HCT116 (cell line): ENCODE measurements at regions not wholly inside any gene's neighbourhood (a gene's known extent, or its start where the extent isn't known, plus 50 kb on each side); places are given as distances from the start of the nearest gene placed in this dataset.

Experiments used
- ATAC-seq: fragments of 200-7000 bp; cut with Tn5 transposase; 2 replicates; pipeline ENCODE4 v1.9.1; 2020; ENCODE audit warnings: mild to moderate bottlenecking, moderate library complexity
- BruUV-seq: library from RNA; stranded (reverse); fragments of 400-500 nt; replicated peaks from 2 replicates; lab custom pipeline; 2021; lab: Mats Ljungman, UMichigan
- CTCF ChIA-PET: fragments of 300-600 bp; sonication (Branson Sonifier 250); formaldehyde crosslinking; loops from one replicate; lab custom pipeline; 2021; ENCODE audit warnings: antibody characterized with exemption; lab: Charles Lee
- POLR2A ChIA-PET: fragments of 300-600, 350-600 bp; sonication (Branson Sonifier 250); formaldehyde crosslinking; loops from one replicate; lab custom pipeline; 2021; ENCODE audit warnings: antibody characterized with exemption; lab: Charles Lee
- RAD21 ChIA-PET, 2 experiments: fragments of 300-600 bp; sonication (Branson Sonifier 250); formaldehyde crosslinking; loops; one replicate each; lab custom pipeline; 2023; ENCODE audit warnings: low total read pairs in 2 of 2; ENCODE audit not compliant: uncharacterized antibody in 2 of 2, unreplicated experiment in 2 of 2, low non-redundant PET in 1 of 2; lab: Charles Lee
- DNase-seq: peaks from one replicate; pipeline ENCODE4 v3.0.0-alpha.2; 2010; ENCODE audit warnings: low read depth, low spot score
- H2AFZ ChIP-seq: fragments of 200-600 bp; shearing (Covaris generic), sonication (generic); 2 replicates; pipeline ENCODE4 v1.6.1; 2017; ENCODE audit warnings: low read depth, mixed run types, mixed read lengths, antibody characterized with exemption, low read length; ENCODE audit not compliant: poor library complexity, severe bottlenecking
- H3K27ac ChIP-seq: 2 replicates; pipeline ENCODE4 v1.5.1; 2012; ENCODE audit warnings: low read depth, low read length
- H3K27me3 ChIP-seq: fragments of 200-600 bp; sonication (generic); 2 replicates; pipeline ENCODE4 v1.6.1; 2016; ENCODE audit warnings: mixed run types, low read length, mixed read lengths; ENCODE audit not compliant: insufficient read depth
- H3K36me3 ChIP-seq, 2 experiments: fragments of 200-500 bp in 1 of 2; fragments of 200-600 bp in 1 of 2; sonication (Bioruptor generic) in 1 of 2; sonication (generic) in 1 of 2; 2 replicates each; pipeline versions ENCODE4 v1.5.1 to v1.6.1; 2014 to 2016; ENCODE audit warnings: low read length in 2 of 2, inconsistent platforms in 1 of 2, mixed read lengths in 1 of 2, mixed run types in 1 of 2; ENCODE audit not compliant: insufficient read depth in 2 of 2, control insufficient read depth in 1 of 2
- H3K4me1 ChIP-seq, 2 experiments: fragments of 200-600 bp in 1 of 2; sonication (generic) in 1 of 2; 2 replicates each; pipeline versions ENCODE4 v1.5.1 to v1.6.1; 2012 to 2017; ENCODE audit warnings: low read length in 2 of 2, inconsistent platforms in 1 of 2, mild to moderate bottlenecking in 1 of 2, mixed read lengths in 1 of 2, mixed run types in 1 of 2, moderate library complexity in 1 of 2; ENCODE audit not compliant: insufficient read depth in 2 of 2, control insufficient read depth in 1 of 2
- H3K4me2 ChIP-seq: fragments of 200-600 bp; sonication (generic); 2 replicates; pipeline ENCODE4 v1.6.1; 2017; ENCODE audit warnings: mixed run types, low read length, mixed read lengths
- H3K4me3 ChIP-seq, 2 experiments: fragments of 200-600 bp in 1 of 2; sonication (generic) in 1 of 2; replicated peaks in 1 of 2; 2 replicates each; pipeline ENCODE4 v1.5.1; 2011 to 2016; ENCODE audit warnings: low read length in 2 of 2, control low read depth in 1 of 2, low read depth in 1 of 2, mild to moderate bottlenecking in 1 of 2, mixed read lengths in 1 of 2, mixed run types in 1 of 2
- H3K79me2 ChIP-seq: fragments of 200-600 bp; sonication (generic); 2 replicates; pipeline ENCODE4 v1.6.1; 2017; ENCODE audit warnings: mild to moderate bottlenecking, mixed run types, low read length, moderate library complexity, mixed read lengths; ENCODE audit not compliant: insufficient read depth
- H3K9ac ChIP-seq: fragments of 200-600 bp; sonication (generic); 2 replicates; pipeline ENCODE4 v1.6.1; 2016; ENCODE audit warnings: low read length, mixed read lengths
- H3K9me2 ChIP-seq: fragments of 200-600 bp; sonication (generic), shearing (Covaris generic); 2 replicates; pipeline ENCODE4 v1.6.1; 2017; ENCODE audit warnings: mixed run types, mild to moderate bottlenecking, moderate library complexity; ENCODE audit not compliant: insufficient read depth
- H3K9me3 ChIP-seq, 2 experiments: fragments of 200-500 bp in 1 of 2; fragments of 200-600 bp in 1 of 2; sonication (Bioruptor generic) in 1 of 2; sonication (generic) in 1 of 2; 2 replicates each; pipeline ENCODE4 v1.6.1; 2014 to 2017; ENCODE audit warnings: low read length in 2 of 2, mixed read lengths in 2 of 2, inconsistent platforms in 1 of 2, low read depth in 1 of 2, mild to moderate bottlenecking in 1 of 2, mixed run types in 1 of 2, moderate library complexity in 1 of 2; ENCODE audit not compliant: control insufficient read depth in 1 of 2, insufficient read depth in 1 of 2
- H4K20me1 ChIP-seq: fragments of 200-600 bp; sonication (generic), shearing (Covaris generic); 2 replicates; pipeline ENCODE4 v1.6.1; 2017; ENCODE audit warnings: mixed run types, mild to moderate bottlenecking, moderate library complexity; ENCODE audit not compliant: insufficient read depth
- ATF3 ChIP-seq: IDR thresholded peaks from 2 replicates; pipeline ENCODE4 v1.6.1; 2012
- EGR1 ChIP-seq: IDR thresholded peaks from 2 replicates; pipeline ENCODE4 v1.6.1; 2012; ENCODE audit warnings: low read depth
- ELF1 ChIP-seq: IDR thresholded peaks from 2 replicates; pipeline ENCODE4 v1.6.1; 2012; ENCODE audit warnings: low read depth, borderline replicate concordance
- EZH2phosphoT487 ChIP-seq: fragments of 200-600 bp; IDR thresholded peaks from 2 replicates; pipeline ENCODE4 v1.6.1; 2018; ENCODE audit warnings: antibody characterized with exemption, borderline replicate concordance
- JUND ChIP-seq: IDR thresholded peaks from 2 replicates; pipeline ENCODE4 v1.6.1; 2012
- POLR2A ChIP-seq: IDR thresholded peaks from 2 replicates; pipeline ENCODE4 v1.7.0; 2011; ENCODE audit warnings: borderline replicate concordance; ENCODE audit not compliant: insufficient read depth, insufficient read length; ENCODE audit errors: extremely low read depth
- RAD21 ChIP-seq: IDR thresholded peaks from 2 replicates; pipeline ENCODE4 v1.6.1; 2012; ENCODE audit warnings: low read depth, mild to moderate bottlenecking
- REST ChIP-seq: IDR thresholded peaks from 2 replicates; pipeline ENCODE4 v1.6.1; 2012; ENCODE audit warnings: low read depth
- TCF7L2 ChIP-seq: IDR thresholded peaks from 2 replicates; pipeline ENCODE4 v1.7.0; 2011; ENCODE audit warnings: borderline replicate concordance, inconsistent platforms; ENCODE audit not compliant: insufficient read depth, insufficient read length; ENCODE audit errors: extremely low read depth
- YY1 ChIP-seq: IDR thresholded peaks from 2 replicates; pipeline ENCODE4 v1.6.1; 2011; ENCODE audit warnings: low read length, low read depth, moderate library complexity, mild to moderate bottlenecking; ENCODE audit not compliant: insufficient replicate concordance; ENCODE audit errors: extremely low read depth
- ZBTB33 ChIP-seq: IDR thresholded peaks from 2 replicates; pipeline ENCODE4 v1.6.1; 2011; ENCODE audit warnings: mild to moderate bottlenecking, low read length, moderate library complexity; ENCODE audit not compliant: insufficient replicate concordance; ENCODE audit errors: extremely low read depth
- ZFX ChIP-seq: fragments of 450-650 bp; IDR thresholded peaks from 2 replicates; pipeline ENCODE4 v1.6.1; 2017
- ZNF274 ChIP-seq: fragments of 200-500 bp; sonication (Bioruptor generic); IDR thresholded peaks from 2 replicates; pipeline ENCODE4 v1.6.1; 2014; ENCODE audit warnings: mild to moderate bottlenecking, low read depth, low read length, inconsistent platforms
- intact Hi-C: fragments of 100-400 bp; cut with micrococcal nuclease; formaldehyde crosslinking; loops from 2 replicates; pipeline ENCODE4 v1.10.0; 2022

- no peak overlapping the region for H3K27ac ChIP-seq
- no peaks in the 10 kb centered on the region for H3K9me2 ChIP-seq
- no peaks in the 10 kb centered on the region for H4K20me1 ChIP-seq
- RAD21 ChIA-PET, result no interaction called here
- intact Hi-C loops, result no loop called here
- no peaks in the 10 kb centered on the region for H3K4me1 ChIP-seq
- H3K4me3 ChIP-seq, result no peak overlapping the region
- POLR2A ChIA-PET, result no interaction called here
- no peaks in the 10 kb centered on the region for H3K79me2 ChIP-seq
- DNase-seq (no peak), ATAC-seq (no peak)
- H3K9ac ChIP-seq, result no peak overlapping the region
- BruUV-seq, result no TSS peak
- peaks cover 0 to 7% of the 10 kb centered on the region in 2 experiments; a peak in 1 of 4 replicates for H3K9me3 ChIP-seq
- no peaks in the 10 kb centered on the region for H3K36me3 ChIP-seq
- no peak overlapping the region for H3K4me2 ChIP-seq
- CTCF ChIA-PET, result no interaction called here
- H2AFZ ChIP-seq, result no peak overlapping the region
- TF ChIP-seq REST, result no peak
- TF ChIP-seq EZH2phosphoT487, result no peak
- TF ChIP-seq ELF1, result no peak
- TF ChIP-seq YY1, result no peak
- TF ChIP-seq, all 23 proteins: peak for 0
- H3K27me3 ChIP-seq, result no peaks in the 10 kb centered on the region
Measured at GRCh38 chr20:24350923-24351368, 118.5 kb upstream of the SYNDIG1 start.

- ChIA-PET RAD21 (no interaction called here), CTCF (no interaction called here), POLR2A (no interaction called here)
- Histone ChIP-seq H3K9ac (no peak overlapping the region), H2AFZ (no peak overlapping the region), H3K36me3 (no peaks in the 10 kb centered on the region), H3K27ac (no peak overlapping the region), H3K79me2 (no peaks in the 10 kb centered on the region), H3K27me3 (no peaks in the 10 kb centered on the region), H3K4me2 (no peak overlapping the region), H3K4me1 (no peaks in the 10 kb centered on the region), H3K9me3 (peaks cover 0 to 8% of the 10 kb centered on the region in 2 experiments; a peak in 1 of 4 replicates), H4K20me1 (no peaks in the 10 kb centered on the region), H3K9me2 (no peaks in the 10 kb centered on the region), H3K4me3 (no peak overlapping the region)
- ATAC-seq (no peak), DNase-seq (no peak)
- BruUV-seq, result no TSS peak
- intact Hi-C loops, result no loop called here
- TF ChIP-seq ZNF274 (no peak), TCF7L2 (no peak), ZBTB33 (no peak), JUND (no peak), EGR1 (no peak), RAD21 (no peak), ATF3 (no peak), POLR2A (no peak), ELF1 (no peak), EZH2phosphoT487 (no peak), ZFX (no peak)
Measured at GRCh38 chr20:24341781-24342180, 127.6 kb upstream of the SYNDIG1 start.
